ENCODE measurements at regions not wholly inside any gene's neighbourhood (a gene's known extent, or its start where the extent isn't known, plus 50 kb on each side); places are given as distances from the start of the nearest gene placed in this dataset.
"Not testable (repeated sequence)": the region's sequence is repeated elsewhere in the genome, so short reads cannot be mapped to it uniquely, and the experiment has no call there.

- Mint-ChIP-seq H3K36me3 (no peaks in the 10 kb centered on the region), H3K27me3 (no peaks in the 10 kb centered on the region), H3K4me1 (no peaks in the 10 kb centered on the region), H3K4me3 (no peak overlapping the region), H3K9me3 (peaks cover 2% of the 10 kb centered on the region), H3K27ac (no peak overlapping the region)
- ATAC-seq (ENCODE audit: low read depth) = no peak
- DNase-seq (ENCODE audit: low spot score in 2 of 2) = no peak
Observed at GRCh38 chr22:47308886-47309285, 546.4 kb downstream of the TBC1D22A start.

- no peak overlapping the region for H3K27ac Mint-ChIP-seq
- no peaks in the 10 kb centered on the region for H3K27me3 Mint-ChIP-seq
- no peaks in the 10 kb centered on the region for H3K36me3 Mint-ChIP-seq
- H3K9me3 Mint-ChIP-seq = no peaks in the 10 kb centered on the region
- no peak overlapping the region for H3K4me3 Mint-ChIP-seq
- H3K4me1 Mint-ChIP-seq = no peaks in the 10 kb centered on the region
- DNase-seq (ENCODE audit: low spot score in 2 of 2) (no peak), ATAC-seq (ENCODE audit: low read depth) (no peak)
Observed at GRCh38 chr22:47307822-47308221, 545.4 kb downstream of the TBC1D22A start.

- H3K27ac Mint-ChIP-seq = no peak overlapping the region
- no peaks in the 10 kb centered on the region for H3K27me3 Mint-ChIP-seq
- no peaks in the 10 kb centered on the region for H3K36me3 Mint-ChIP-seq
- DNase-seq (ENCODE audit: low spot score in 2 of 2) (no peak), ATAC-seq (ENCODE audit: low read depth) (no peak)
- H3K4me1 Mint-ChIP-seq = no peaks in the 10 kb centered on the region
- no peak overlapping the region for H3K4me3 Mint-ChIP-seq
- H3K9me3 Mint-ChIP-seq = no peaks in the 10 kb centered on the region
Observed at GRCh38 chr22:47307326-47307725, 544.9 kb downstream of the TBC1D22A start.

DNA sequence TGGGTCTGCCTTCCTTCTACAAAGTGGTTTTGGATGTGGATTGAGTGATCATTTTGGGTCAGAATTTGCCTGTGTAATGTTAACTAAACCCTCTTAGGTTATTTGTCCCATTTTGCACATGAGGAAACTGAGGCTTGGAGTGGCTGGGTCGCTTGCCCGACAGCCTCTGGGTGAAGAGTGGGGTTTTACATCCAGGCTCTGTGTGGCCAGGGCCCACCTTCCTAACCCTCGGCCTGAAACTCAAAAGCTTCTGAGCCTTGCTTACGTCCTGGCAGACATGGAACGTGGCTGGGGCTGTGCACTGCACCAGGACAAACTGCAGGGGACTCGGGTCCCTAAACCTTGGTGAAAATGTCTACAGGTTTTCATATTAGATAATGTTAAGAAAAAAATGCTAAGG lies 542.4 kb downstream of the TBC1D22A start:
- H3K4me1 Mint-ChIP-seq = no peaks in the 10 kb centered on the region
- no peak for ATAC-seq (ENCODE audit: low read depth)

DNA sequence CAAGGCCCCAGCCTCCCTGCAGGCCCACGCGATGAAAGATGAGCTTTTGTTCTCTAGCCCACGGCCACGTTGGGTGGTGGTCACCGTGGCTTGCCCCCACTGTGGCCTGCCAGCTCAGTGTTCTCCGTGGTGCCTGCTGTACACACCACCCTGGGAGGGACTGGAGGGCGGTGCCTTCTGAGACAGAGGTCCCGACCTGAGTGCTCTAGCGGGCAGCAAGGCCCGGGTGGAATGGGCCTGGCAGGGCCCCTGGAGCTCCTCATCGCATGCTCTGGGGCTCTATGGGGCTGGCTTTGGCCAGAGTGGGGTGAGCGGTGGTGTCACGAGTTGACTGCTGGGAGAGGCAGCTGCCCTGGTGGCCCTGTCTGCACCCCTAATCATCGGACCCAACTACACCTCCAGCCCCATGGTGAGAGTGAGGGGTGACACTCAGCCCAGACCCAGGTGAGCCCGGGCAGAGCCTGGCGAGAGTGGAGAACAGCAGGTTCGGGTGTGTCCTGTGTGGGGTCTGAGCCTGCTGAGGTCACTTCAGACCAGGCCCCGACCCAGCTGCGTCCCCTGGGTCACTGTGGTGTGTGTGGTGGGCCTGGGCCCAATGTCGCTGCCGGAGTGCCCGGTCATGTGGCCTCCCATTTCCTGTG lies 541.9 kb downstream of the TBC1D22A start:
- H3K27me3 Mint-ChIP-seq = peaks cover 4% of the 10 kb centered on the region
- ATAC-seq (ENCODE audit: low read depth) (no peak), DNase-seq (ENCODE audit: low spot score in 2 of 2) (no peak)
- H3K27ac Mint-ChIP-seq = no peak overlapping the region
- no peak overlapping the region for H3K4me3 Mint-ChIP-seq
- no peaks in the 10 kb centered on the region for H3K9me3 Mint-ChIP-seq
- H3K4me1 Mint-ChIP-seq = no peaks in the 10 kb centered on the region
- H3K36me3 Mint-ChIP-seq = no peaks in the 10 kb centered on the region

More for the DNA sequence above, 542.4 kb downstream of the TBC1D22A start:
- Mint-ChIP-seq H3K27ac (no peak overlapping the region), H3K27me3 (peaks cover 4% of the 10 kb centered on the region), H3K36me3 (no peaks in the 10 kb centered on the region), H3K9me3 (no peaks in the 10 kb centered on the region), H3K4me3 (no peak overlapping the region)
- DNase-seq (ENCODE audit: low spot score in 2 of 2) = no peak

GRCh38 chr22:47303161-47303890 lies 540.9 kb downstream of the TBC1D22A start:
- peaks cover under 1% of the 10 kb centered on the region for H3K9me3 Mint-ChIP-seq
- H3K27ac Mint-ChIP-seq = no peak overlapping the region
- no peak for DNase-seq (ENCODE audit: low spot score in 2 of 2)
- no peak overlapping the region for H3K4me3 Mint-ChIP-seq
- H3K27me3 Mint-ChIP-seq = peaks cover 4% of the 10 kb centered on the region
- H3K4me1 Mint-ChIP-seq = no peaks in the 10 kb centered on the region
- no peaks in the 10 kb centered on the region for H3K36me3 Mint-ChIP-seq
- no peak for ATAC-seq (ENCODE audit: low read depth)

DNA sequence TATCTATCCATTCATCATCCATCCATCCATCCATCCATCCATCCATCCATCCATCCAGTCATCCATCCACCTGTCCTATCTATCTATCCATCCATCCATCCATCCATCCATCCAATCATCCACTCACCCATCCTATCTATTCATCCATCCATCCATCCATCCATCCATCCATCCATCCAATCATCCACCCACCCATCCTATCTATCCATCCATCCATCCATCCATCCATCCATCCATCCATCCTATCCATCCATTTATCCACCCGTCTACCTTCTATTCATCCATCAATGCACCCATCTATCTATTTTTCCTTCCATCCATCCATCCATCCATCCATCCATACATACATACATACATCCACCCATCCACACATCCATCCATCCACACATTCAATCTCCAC lies 540.1 kb downstream of the TBC1D22A start:
- DNase-seq (ENCODE audit: low spot score in 2 of 2); H3K4me1 Mint-ChIP-seq; H3K4me3 Mint-ChIP-seq; H3K9me3 Mint-ChIP-seq; ATAC-seq (ENCODE audit: low read depth); H3K27ac Mint-ChIP-seq; H3K27me3 Mint-ChIP-seq; H3K36me3 Mint-ChIP-seq: not testable (repeated sequence)

- Mint-ChIP-seq H3K4me3 (no peak overlapping the region), H3K9me3 (peaks cover 2% of the 10 kb centered on the region), H3K27ac (no peak overlapping the region), H3K4me1 (no peaks in the 10 kb centered on the region), H3K36me3 (peaks cover 3% of the 10 kb centered on the region), H3K27me3 (peaks cover 4% of the 10 kb centered on the region)
- ATAC-seq (ENCODE audit: low read depth) = no peak
- no peak for DNase-seq (ENCODE audit: low spot score in 2 of 2)
Observed at GRCh38 chr22:47301820-47302475, 539.5 kb downstream of the TBC1D22A start.

GRCh38 chr22:47300698-47301405 lies 538.4 kb downstream of the TBC1D22A start:
- peaks cover 2% of the 10 kb centered on the region for H3K9me3 Mint-ChIP-seq
- H3K27ac Mint-ChIP-seq = no peak overlapping the region
- no peak overlapping the region for H3K4me3 Mint-ChIP-seq
- H3K36me3 Mint-ChIP-seq = peaks cover 3% of the 10 kb centered on the region
- ATAC-seq (ENCODE audit: low read depth) (no peak), DNase-seq (ENCODE audit: low spot score in 2 of 2) (no peak)
- H3K27me3 Mint-ChIP-seq = peaks cover 4% of the 10 kb centered on the region
- no peaks in the 10 kb centered on the region for H3K4me1 Mint-ChIP-seq

GRCh38 chr22:47299863-47300697 lies 537.6 kb downstream of the TBC1D22A start:
- Mint-ChIP-seq H3K27ac (no peak overlapping the region), H3K36me3 (peaks cover 3% of the 10 kb centered on the region), H3K4me3 (no peak overlapping the region), H3K27me3 (peaks cover 4% of the 10 kb centered on the region), H3K4me1 (no peaks in the 10 kb centered on the region), H3K9me3 (peaks cover 2% of the 10 kb centered on the region)
- DNase-seq (ENCODE audit: low spot score in 2 of 2) (no peak), ATAC-seq (ENCODE audit: low read depth) (no peak)

DNA sequence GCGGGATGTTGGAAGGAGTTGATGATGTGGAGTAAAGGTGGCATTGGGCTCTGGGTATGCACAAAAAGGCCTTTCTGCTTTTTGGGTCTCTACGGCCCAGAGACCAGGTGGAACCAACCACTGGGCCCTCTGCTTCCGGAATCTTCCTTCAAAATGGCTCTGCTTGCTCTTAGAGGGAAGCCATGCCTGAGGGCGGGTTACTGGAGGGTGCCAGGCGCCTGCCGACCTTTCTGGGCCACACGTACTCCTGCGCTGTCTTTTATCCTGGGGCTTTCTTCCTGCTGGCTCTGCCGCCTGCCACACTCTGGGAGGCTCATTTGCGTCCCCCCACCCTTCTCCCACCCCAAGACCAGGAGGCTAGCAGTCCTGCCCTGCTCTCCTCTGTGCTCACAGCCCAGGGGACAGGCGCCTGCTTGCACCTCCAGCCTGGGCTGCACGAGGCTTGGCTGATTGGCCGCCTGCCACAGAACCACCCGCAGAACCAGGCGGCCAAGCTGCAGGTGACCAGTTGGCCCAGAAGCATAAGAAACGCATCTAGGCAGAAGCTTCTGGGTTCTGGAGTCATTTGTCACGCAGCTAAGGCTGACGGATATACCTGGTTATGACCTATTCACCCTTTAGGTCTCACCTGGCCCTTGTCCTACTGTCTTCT lies 536.9 kb downstream of the TBC1D22A start:
- Mint-ChIP-seq H3K36me3 (peaks cover 3% of the 10 kb centered on the region), H3K27me3 (peaks cover 8% of the 10 kb centered on the region)

GRCh38 chr22:47298017-47298785 lies 535.8 kb downstream of the TBC1D22A start:
- H3K36me3 Mint-ChIP-seq = peaks cover 3% of the 10 kb centered on the region
- H3K4me1 Mint-ChIP-seq = no peaks in the 10 kb centered on the region
- no peak overlapping the region for H3K27ac Mint-ChIP-seq
- DNase-seq (ENCODE audit: low spot score in 2 of 2) (no peak), ATAC-seq (ENCODE audit: low read depth) (no peak)
- no peak overlapping the region for H3K4me3 Mint-ChIP-seq
- peaks cover 14% of the 10 kb centered on the region for H3K27me3 Mint-ChIP-seq
- H3K9me3 Mint-ChIP-seq = peaks cover 2% of the 10 kb centered on the region

More for the DNA sequence above, 536.9 kb downstream of the TBC1D22A start:
- no peaks in the 10 kb centered on the region for H3K4me1 Mint-ChIP-seq
- ATAC-seq (ENCODE audit: low read depth) = no peak
- H3K27ac Mint-ChIP-seq = no peak overlapping the region
- DNase-seq (ENCODE audit: low spot score in 2 of 2) = no peak
- H3K9me3 Mint-ChIP-seq = peaks cover 2% of the 10 kb centered on the region
- no peak overlapping the region for H3K4me3 Mint-ChIP-seq
